ENCODE measurements at regions not wholly inside any gene's neighbourhood (a gene's known extent, or its start where the extent isn't known, plus 50 kb on each side); places are given as distances from the start of the nearest gene placed in this dataset.

DNA sequence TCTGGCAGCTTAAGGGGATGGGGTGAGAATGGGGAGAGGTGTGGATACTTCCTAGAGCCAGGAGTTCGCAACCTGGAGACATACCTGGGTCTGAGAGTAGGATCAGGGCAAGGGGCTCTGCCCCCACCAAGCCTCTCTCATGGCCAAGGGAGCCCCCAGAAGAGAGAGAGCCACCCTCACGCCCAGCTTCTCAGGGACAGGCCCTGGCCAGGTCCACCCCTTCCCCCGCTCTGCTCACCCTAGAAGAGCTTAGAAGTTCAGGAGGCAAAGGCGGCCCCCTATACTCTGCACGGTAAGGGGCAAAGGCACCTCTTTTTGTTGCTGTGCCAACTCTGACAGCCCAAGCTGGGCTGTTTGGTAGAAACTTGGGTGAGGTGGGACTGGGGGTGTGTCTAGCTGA, 69.3 kb upstream of the TMEM97 start:
- CTCF ChIA-PET, result interaction anchor here (0.5 to 3.1 kb wide), 11 partner anchors 10 to 444 kb away, joined by 3 to 14 read pairs (median 4); no protein-coding TSS in a partner anchor
- no peak overlapping the region for H3K4me3 ChIP-seq (ENCODE audit: low read depth, low read length)

DNA sequence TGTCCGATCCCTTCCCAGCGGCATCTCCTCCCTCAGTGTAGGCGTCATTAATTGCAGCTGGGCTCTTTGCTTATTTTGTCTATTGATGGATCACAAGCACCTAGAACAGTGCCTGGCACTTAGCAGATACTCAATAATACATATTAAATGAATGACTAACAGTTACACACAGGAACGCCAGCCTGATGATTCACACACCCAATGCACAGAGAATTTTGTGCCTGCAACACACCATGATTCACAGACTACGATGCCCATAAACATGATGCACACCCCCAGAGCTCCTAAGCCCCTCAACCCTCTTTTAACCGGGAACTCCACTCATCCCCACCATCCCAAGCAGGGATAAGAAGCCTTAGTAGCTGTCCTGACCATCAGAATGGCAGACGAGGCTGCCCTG, 66.6 kb upstream of the TMEM97 start:
- Histone ChIP-seq H3K4me1 (ENCODE audit: control insufficient read depth, insufficient read depth, low read length) (no peaks in the 10 kb centered on the region), H3K27ac (ENCODE audit: extremely low read depth, low read depth, low read length) (no peak overlapping the region), H3K36me3 (ENCODE audit: control insufficient read depth in 2 of 2, insufficient read depth in 1 of 2, low read length in 2 of 2) (no peaks in the 10 kb centered on the region), H3K4me3 (ENCODE audit: low read depth, low read length) (no peak overlapping the region), H3K9me3 (ENCODE audit: control insufficient read depth, insufficient read depth, low read depth, low read length) (no peaks in the 10 kb centered on the region)
- CTCF ChIA-PET, result interaction anchor here (0.6 to 2.2 kb wide), 17 partner anchors 7 to 447 kb away, joined by 3 to 21 read pairs (median 7); partner anchors contain the start of genes IFT20 and TNFAIP1
- POLR2A ChIA-PET, result no interaction called here
- TF ChIP-seq ZNF664 (tag by site-specific recombination; IDR thresholded peaks at IDR 0.05) (no peak), KLF10 (tag by site-specific recombination; IDR thresholded peaks at IDR 0.05) (no peak), ZNF843 (tag by site-specific recombination; IDR thresholded peaks at IDR 0.05) (no peak), ZNF324 (tag by site-specific recombination; IDR thresholded peaks at IDR 0.05) (no peak), IKZF3 (tag by site-specific recombination; IDR thresholded peaks at IDR 0.05) (no peak), HOXA7 (CRISPR knock-in tag; IDR thresholded peaks at IDR 0.05; ENCODE audit: borderline replicate concordance) (no peak), ZNF239 (tag by site-specific recombination; IDR thresholded peaks at IDR 0.05) (no peak), ZNF114 (tag by site-specific recombination; IDR thresholded peaks at IDR 0.05) (no peak), ZNF621 (tag by site-specific recombination; IDR thresholded peaks at IDR 0.05) (no peak), GLIS1 (tag by site-specific recombination; IDR thresholded peaks at IDR 0.05) (no peak), KLF7 (tag by site-specific recombination; IDR thresholded peaks at IDR 0.05; ENCODE audit: borderline replicate concordance) (no peak)
- TF ChIP-seq, protein P1, sequence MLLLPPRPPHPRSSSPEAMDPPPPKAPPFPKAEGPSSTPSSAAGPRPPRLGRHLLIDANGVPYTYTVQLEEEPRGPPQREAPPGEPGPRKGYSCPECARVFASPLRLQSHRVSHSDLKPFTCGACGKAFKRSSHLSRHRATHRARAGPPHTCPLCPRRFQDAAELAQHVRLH (tag by site-specific recombination; IDR thresholded peaks at IDR 0.05), result no peak
- TF ChIP-seq, protein P2, sequence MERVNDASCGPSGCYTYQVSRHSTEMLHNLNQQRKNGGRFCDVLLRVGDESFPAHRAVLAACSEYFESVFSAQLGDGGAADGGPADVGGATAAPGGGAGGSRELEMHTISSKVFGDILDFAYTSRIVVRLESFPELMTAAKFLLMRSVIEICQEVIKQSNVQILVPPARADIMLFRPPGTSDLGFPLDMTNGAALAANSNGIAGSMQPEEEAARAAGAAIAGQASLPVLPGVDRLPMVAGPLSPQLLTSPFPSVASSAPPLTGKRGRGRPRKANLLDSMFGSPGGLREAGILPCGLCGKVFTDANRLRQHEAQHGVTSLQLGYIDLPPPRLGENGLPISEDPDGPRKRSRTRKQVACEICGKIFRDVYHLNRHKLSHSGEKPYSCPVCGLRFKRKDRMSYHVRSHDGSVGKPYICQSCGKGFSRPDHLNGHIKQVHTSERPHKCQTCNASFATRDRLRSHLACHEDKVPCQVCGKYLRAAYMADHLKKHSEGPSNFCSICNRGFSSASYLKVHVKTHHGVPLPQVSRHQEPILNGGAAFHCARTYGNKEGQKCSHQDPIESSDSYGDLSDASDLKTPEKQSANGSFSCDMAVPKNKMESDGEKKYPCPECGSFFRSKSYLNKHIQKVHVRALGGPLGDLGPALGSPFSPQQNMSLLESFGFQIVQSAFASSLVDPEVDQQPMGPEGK (tag by site-specific recombination; IDR thresholded peaks at IDR 0.05), result no peak

More for the DNA sequence above, 69.3 kb upstream of the TMEM97 start:
- H3K27ac ChIP-seq (ENCODE audit: extremely low read depth, low read depth, low read length), result no peak overlapping the region
- no peak for TF ChIP-seq ZBTB1 (tag by site-specific recombination; IDR thresholded peaks at IDR 0.05)
- TF ChIP-seq ZNF391 (tag by site-specific recombination; IDR thresholded peaks at IDR 0.05; ENCODE audit: borderline replicate concordance, low read depth), result no peak
- TF ChIP-seq ZNF274 (IDR thresholded peaks at IDR 0.05; ENCODE audit: low read length), result no peak
- TF ChIP-seq ZNF274 (tag by site-specific recombination; IDR thresholded peaks at IDR 0.05; ENCODE audit: borderline replicate concordance), result no peak
- no peak for TF ChIP-seq ZNF214 (tag by site-specific recombination; IDR thresholded peaks at IDR 0.05; ENCODE audit: borderline replicate concordance)
- no peak for TF ChIP-seq ZNF416 (tag by site-specific recombination; IDR thresholded peaks at IDR 0.05)
- TF ChIP-seq ZNF792 (tag by site-specific recombination; IDR thresholded peaks at IDR 0.05), result no peak
- TF ChIP-seq ZNF561 (tag by site-specific recombination; IDR thresholded peaks at IDR 0.05; ENCODE audit: borderline replicate concordance), result no peak
- TF ChIP-seq, protein P3, sequence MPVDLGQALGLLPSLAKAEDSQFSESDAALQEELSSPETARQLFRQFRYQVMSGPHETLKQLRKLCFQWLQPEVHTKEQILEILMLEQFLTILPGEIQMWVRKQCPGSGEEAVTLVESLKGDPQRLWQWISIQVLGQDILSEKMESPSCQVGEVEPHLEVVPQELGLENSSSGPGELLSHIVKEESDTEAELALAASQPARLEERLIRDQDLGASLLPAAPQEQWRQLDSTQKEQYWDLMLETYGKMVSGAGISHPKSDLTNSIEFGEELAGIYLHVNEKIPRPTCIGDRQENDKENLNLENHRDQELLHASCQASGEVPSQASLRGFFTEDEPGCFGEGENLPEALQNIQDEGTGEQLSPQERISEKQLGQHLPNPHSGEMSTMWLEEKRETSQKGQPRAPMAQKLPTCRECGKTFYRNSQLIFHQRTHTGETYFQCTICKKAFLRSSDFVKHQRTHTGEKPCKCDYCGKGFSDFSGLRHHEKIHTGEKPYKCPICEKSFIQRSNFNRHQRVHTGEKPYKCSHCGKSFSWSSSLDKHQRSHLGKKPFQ (tag by site-specific recombination; IDR thresholded peaks at IDR 0.05), result no peak
- TF ChIP-seq ZNF223 (tag by site-specific recombination; IDR thresholded peaks at IDR 0.05), result no peak
- TF ChIP-seq SP7 (tag by site-specific recombination; IDR thresholded peaks at IDR 0.05), result no peak
- TF ChIP-seq, protein P4, sequence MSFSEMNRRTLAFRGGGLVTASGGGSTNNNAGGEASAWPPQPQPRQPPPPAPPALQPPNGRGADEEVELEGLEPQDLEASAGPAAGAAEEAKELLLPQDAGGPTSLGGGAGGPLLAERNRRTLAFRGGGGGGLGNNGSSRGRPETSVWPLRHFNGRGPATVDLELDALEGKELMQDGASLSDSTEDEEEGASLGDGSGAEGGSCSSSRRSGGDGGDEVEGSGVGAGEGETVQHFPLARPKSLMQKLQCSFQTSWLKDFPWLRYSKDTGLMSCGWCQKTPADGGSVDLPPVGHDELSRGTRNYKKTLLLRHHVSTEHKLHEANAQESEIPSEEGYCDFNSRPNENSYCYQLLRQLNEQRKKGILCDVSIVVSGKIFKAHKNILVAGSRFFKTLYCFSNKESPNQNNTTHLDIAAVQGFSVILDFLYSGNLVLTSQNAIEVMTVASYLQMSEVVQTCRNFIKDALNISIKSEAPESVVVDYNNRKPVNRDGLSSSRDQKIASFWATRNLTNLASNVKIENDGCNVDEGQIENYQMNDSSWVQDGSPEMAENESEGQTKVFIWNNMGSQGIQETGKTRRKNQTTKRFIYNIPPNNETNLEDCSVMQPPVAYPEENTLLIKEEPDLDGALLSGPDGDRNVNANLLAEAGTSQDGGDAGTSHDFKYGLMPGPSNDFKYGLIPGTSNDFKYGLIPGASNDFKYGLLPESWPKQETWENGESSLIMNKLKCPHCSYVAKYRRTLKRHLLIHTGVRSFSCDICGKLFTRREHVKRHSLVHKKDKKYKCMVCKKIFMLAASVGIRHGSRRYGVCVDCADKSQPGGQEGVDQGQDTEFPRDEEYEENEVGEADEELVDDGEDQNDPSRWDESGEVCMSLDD (tag by site-specific recombination; IDR thresholded peaks at IDR 0.05), result no peak
- TF ChIP-seq ZNF394 (tag by site-specific recombination; IDR thresholded peaks at IDR 0.05; ENCODE audit: borderline replicate concordance), result no peak
- TF ChIP-seq OVOL3 (tag by site-specific recombination; IDR thresholded peaks at IDR 0.05), result no peak
- TF ChIP-seq ZNF404 (tag by site-specific recombination; IDR thresholded peaks at IDR 0.05), result no peak
- TF ChIP-seq ZNF324 (tag by site-specific recombination; IDR thresholded peaks at IDR 0.05), result no peak
- TF ChIP-seq, protein P5, sequence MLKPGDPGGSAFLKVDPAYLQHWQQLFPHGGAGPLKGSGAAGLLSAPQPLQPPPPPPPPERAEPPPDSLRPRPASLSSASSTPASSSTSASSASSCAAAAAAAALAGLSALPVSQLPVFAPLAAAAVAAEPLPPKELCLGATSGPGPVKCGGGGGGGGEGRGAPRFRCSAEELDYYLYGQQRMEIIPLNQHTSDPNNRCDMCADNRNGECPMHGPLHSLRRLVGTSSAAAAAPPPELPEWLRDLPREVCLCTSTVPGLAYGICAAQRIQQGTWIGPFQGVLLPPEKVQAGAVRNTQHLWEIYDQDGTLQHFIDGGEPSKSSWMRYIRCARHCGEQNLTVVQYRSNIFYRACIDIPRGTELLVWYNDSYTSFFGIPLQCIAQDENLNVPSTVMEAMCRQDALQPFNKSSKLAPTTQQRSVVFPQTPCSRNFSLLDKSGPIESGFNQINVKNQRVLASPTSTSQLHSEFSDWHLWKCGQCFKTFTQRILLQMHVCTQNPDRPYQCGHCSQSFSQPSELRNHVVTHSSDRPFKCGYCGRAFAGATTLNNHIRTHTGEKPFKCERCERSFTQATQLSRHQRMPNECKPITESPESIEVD (tag by site-specific recombination; IDR thresholded peaks at IDR 0.05), result no peak
- TF ChIP-seq ZNF610 (tag by site-specific recombination; IDR thresholded peaks at IDR 0.05; ENCODE audit: borderline replicate concordance), result no peak
- no peak for TF ChIP-seq ZNF174 (tag by site-specific recombination; IDR thresholded peaks at IDR 0.05)
- TF ChIP-seq ZNF146 (tag by site-specific recombination; IDR thresholded peaks at IDR 0.05), result no peak
- TF ChIP-seq, protein P6, sequence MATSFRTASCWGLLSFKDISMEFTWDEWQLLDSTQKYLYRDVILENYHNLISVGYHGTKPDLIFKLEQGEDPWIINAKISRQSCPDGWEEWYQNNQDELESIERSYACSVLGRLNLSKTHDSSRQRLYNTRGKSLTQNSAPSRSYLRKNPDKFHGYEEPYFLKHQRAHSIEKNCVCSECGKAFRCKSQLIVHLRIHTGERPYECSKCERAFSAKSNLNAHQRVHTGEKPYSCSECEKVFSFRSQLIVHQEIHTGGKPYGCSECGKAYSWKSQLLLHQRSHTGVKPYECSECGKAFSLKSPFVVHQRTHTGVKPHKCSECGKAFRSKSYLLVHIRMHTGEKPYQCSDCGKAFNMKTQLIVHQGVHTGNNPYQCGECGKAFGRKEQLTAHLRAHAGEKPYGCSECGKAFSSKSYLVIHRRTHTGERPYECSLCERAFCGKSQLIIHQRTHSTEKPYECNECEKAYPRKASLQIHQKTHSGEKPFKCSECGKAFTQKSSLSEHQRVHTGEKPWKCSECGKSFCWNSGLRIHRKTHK (tag by site-specific recombination; IDR thresholded peaks at IDR 0.05), result no peak
- H3K36me3 ChIP-seq (ENCODE audit: control insufficient read depth in 2 of 2, insufficient read depth in 1 of 2, low read length in 2 of 2), result no peaks in the 10 kb centered on the region
- H3K9me3 ChIP-seq (ENCODE audit: control insufficient read depth, insufficient read depth, low read depth, low read length), result no peaks in the 10 kb centered on the region
- POLR2A ChIA-PET, result no interaction called here
- no peaks in the 10 kb centered on the region for H3K4me1 ChIP-seq (ENCODE audit: control insufficient read depth, insufficient read depth, low read length)
